ENCODE measurements at regions not wholly inside any gene's neighbourhood (a gene's known extent, or its start where the extent isn't known, plus 50 kb on each side); places are given as distances from the start of the nearest gene placed in this dataset.

- no peak overlapping the region for H3K9ac ChIP-seq (replicated peaks; ENCODE audit: extremely low read depth, insufficient read depth, low read length)
- no peak for FAIRE-seq
- dilution Hi-C loops (cut with MboI; ENCODE audit: extremely low pct_ligation_motif_present, low sequenced_read_pairs) (no loop called here), intact Hi-C loops (cut with micrococcal nuclease) (no loop called here)
- no TSS peak for BruUV-seq (replicated peaks)
- H4K20me1 ChIP-seq (replicated peaks; ENCODE audit: control insufficient read depth, extremely low read depth, insufficient read depth, low read length) = no peaks in the 10 kb centered on the region
- H3K4me1 ChIP-seq (ENCODE audit: control insufficient read depth, extremely low read depth, insufficient read depth, low read length) = no peaks in the 10 kb centered on the region
- H3K79me2 ChIP-seq (ENCODE audit: control insufficient read depth, insufficient read depth, low read length) = no peaks in the 10 kb centered on the region
- TF ChIP-seq GATA2 (IDR thresholded peaks at IDR 0.05; ENCODE audit: insufficient read depth, insufficient read length, low read depth, low read length) (no peak), MAX (IDR thresholded peaks at IDR 0.05; ENCODE audit: insufficient read depth, insufficient read length) (no peak), POLR2AphosphoS5 (IDR thresholded peaks at IDR 0.05; ENCODE audit: insufficient read depth, low read depth, low read length) (no peak)
- no peaks in the 10 kb centered on the region for H3K36me3 ChIP-seq (ENCODE audit: control insufficient read depth in 2 of 2, extremely low read depth in 1 of 2, insufficient read depth in 2 of 2, low read length in 2 of 2)
- no peak overlapping the region for H3K4me3 ChIP-seq (replicated peaks in 1 of 3; ENCODE audit: insufficient read depth in 1 of 3, low read depth in 1 of 3, low read length in 3 of 3)
- ChIA-PET POLR2A (no interaction called here), CTCF (no interaction called here)
- H3K9me1 ChIP-seq (replicated peaks; ENCODE audit: control insufficient read depth, extremely low read depth, insufficient read depth, low read length) = peaks cover 2% of the 10 kb centered on the region
- DNase-seq (ENCODE audit: low read depth, low spot score) = no peak
- no peaks in the 10 kb centered on the region for H3K27me3 ChIP-seq (ENCODE audit: control insufficient read depth in 2 of 2, insufficient read depth in 2 of 2, low read length in 2 of 2)
- H3K27ac ChIP-seq (ENCODE audit: insufficient read depth, low read depth, low read length) = no peak overlapping the region
- no peaks in the 10 kb centered on the region for H3K9me3 ChIP-seq (replicated peaks; ENCODE audit: control insufficient read depth, insufficient read depth, low read length)
- no peak overlapping the region for H2AFZ ChIP-seq (ENCODE audit: low read depth, low read length)
- H3K4me2 ChIP-seq (ENCODE audit: insufficient read depth, low read length) = no peak overlapping the region
These were observed 747.2 kb upstream of the ACO1 start for GRCh38 chr9:31637265-31637664.

- Histone ChIP-seq H3K9me3 (replicated peaks; ENCODE audit: control insufficient read depth, insufficient read depth, low read length) (no peaks in the 10 kb centered on the region), H2AFZ (ENCODE audit: low read depth, low read length) (no peak overlapping the region), H3K27ac (ENCODE audit: insufficient read depth, low read depth, low read length) (no peak overlapping the region), H3K27me3 (ENCODE audit: control insufficient read depth in 2 of 2, insufficient read depth in 2 of 2, low read length in 2 of 2) (no peaks in the 10 kb centered on the region), H3K9me1 (replicated peaks; ENCODE audit: control insufficient read depth, extremely low read depth, insufficient read depth, low read length) (peaks cover 2% of the 10 kb centered on the region), H3K4me2 (ENCODE audit: insufficient read depth, low read length) (no peak overlapping the region), H3K9ac (replicated peaks; ENCODE audit: extremely low read depth, insufficient read depth, low read length) (no peak overlapping the region), H4K20me1 (replicated peaks; ENCODE audit: control insufficient read depth, extremely low read depth, insufficient read depth, low read length) (no peaks in the 10 kb centered on the region), H3K36me3 (ENCODE audit: control insufficient read depth in 2 of 2, extremely low read depth in 1 of 2, insufficient read depth in 2 of 2, low read length in 2 of 2) (no peaks in the 10 kb centered on the region), H3K4me3 (replicated peaks in 1 of 3; ENCODE audit: insufficient read depth in 1 of 3, low read depth in 1 of 3, low read length in 3 of 3) (no peak overlapping the region), H3K79me2 (ENCODE audit: control insufficient read depth, insufficient read depth, low read length) (no peaks in the 10 kb centered on the region), H3K4me1 (ENCODE audit: control insufficient read depth, extremely low read depth, insufficient read depth, low read length) (no peaks in the 10 kb centered on the region)
- TF ChIP-seq CTCF (IDR thresholded peaks at IDR 0.05; ENCODE audit: extremely low read depth in 1 of 2, insufficient read depth in 1 of 2, low read depth in 1 of 2, low read length in 2 of 2) = no peak
- no peak for TF ChIP-seq GATA2 (IDR thresholded peaks at IDR 0.05; ENCODE audit: insufficient read depth, insufficient read length, low read depth, low read length)
- no peak for TF ChIP-seq MYC (IDR thresholded peaks at IDR 0.05; ENCODE audit: low read depth, low read length)
- BruUV-seq (replicated peaks) = no TSS peak
- intact Hi-C loops (cut with micrococcal nuclease) = no loop called here
- dilution Hi-C loops (cut with MboI; ENCODE audit: extremely low pct_ligation_motif_present, low sequenced_read_pairs) = no loop called here
- DNase-seq (ENCODE audit: low read depth, low spot score) (no peak), FAIRE-seq (no peak)
- CTCF ChIA-PET = no interaction called here
- POLR2A ChIA-PET = no interaction called here
These were observed 746.6 kb upstream of the ACO1 start for GRCh38 chr9:31637861-31638260.
